GM13977 (cell line): ENCODE measurements at regions not wholly inside any gene's neighbourhood (a gene's known extent, or its start where the extent isn't known, plus 50 kb on each side); places are given as distances from the start of the nearest gene placed in this dataset.
"Not testable (repeated sequence)": the region's sequence is repeated elsewhere in the genome, so short reads cannot be mapped to it uniquely, and the experiment has no call there.

Experiments used
- DNase-seq: peaks from one replicate; pipeline ENCODE4 v3.0.0; 2012; ENCODE audit warnings: low spot score
- in situ Hi-C: fragments of 300-500 bp; cut with MboI; formaldehyde crosslinking; loops from one replicate; pipeline ENCODE4 v1.12.0; 2022; ENCODE audit warnings: low sequenced_read_pairs, low pct_unique_long_range_greater_than_20kb, mixed read lengths, inconsistent platforms; ENCODE audit not compliant: unreplicated experiment
- TF ChIP-seq, protein P1 (sequence below): IDR thresholded peaks from 2 replicates; pipeline ENCODE4 v1.5.1; 2012; ENCODE audit warnings: mild to moderate bottlenecking, control low read depth; ENCODE audit not compliant: insufficient read depth; ENCODE audit errors: extremely low read depth, missing control alignments

DNA sequence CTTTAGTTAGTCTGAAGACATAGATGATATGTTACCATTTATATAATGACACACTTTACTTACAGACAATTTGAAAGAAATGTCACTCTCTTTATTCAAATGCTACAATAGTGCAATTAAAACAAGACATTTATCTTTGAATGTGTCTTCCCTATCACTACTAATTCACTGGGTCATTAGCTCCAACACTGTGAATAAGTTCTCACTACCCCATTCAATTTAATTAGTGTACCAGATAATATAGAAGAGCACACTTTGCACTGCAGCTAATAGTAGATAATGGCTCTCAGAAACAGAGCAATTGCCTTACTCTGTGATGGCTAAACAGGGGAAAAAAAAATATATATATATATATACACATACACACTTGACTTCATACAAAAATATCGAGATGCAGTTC lies 497.0 kb downstream of the DTWD2 start:
- in situ Hi-C loops = no loop called here
- TF ChIP-seq, protein P1, sequence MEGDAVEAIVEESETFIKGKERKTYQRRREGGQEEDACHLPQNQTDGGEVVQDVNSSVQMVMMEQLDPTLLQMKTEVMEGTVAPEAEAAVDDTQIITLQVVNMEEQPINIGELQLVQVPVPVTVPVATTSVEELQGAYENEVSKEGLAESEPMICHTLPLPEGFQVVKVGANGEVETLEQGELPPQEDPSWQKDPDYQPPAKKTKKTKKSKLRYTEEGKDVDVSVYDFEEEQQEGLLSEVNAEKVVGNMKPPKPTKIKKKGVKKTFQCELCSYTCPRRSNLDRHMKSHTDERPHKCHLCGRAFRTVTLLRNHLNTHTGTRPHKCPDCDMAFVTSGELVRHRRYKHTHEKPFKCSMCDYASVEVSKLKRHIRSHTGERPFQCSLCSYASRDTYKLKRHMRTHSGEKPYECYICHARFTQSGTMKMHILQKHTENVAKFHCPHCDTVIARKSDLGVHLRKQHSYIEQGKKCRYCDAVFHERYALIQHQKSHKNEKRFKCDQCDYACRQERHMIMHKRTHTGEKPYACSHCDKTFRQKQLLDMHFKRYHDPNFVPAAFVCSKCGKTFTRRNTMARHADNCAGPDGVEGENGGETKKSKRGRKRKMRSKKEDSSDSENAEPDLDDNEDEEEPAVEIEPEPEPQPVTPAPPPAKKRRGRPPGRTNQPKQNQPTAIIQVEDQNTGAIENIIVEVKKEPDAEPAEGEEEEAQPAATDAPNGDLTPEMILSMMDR = no peak
- no peak for DNase-seq

DNA sequence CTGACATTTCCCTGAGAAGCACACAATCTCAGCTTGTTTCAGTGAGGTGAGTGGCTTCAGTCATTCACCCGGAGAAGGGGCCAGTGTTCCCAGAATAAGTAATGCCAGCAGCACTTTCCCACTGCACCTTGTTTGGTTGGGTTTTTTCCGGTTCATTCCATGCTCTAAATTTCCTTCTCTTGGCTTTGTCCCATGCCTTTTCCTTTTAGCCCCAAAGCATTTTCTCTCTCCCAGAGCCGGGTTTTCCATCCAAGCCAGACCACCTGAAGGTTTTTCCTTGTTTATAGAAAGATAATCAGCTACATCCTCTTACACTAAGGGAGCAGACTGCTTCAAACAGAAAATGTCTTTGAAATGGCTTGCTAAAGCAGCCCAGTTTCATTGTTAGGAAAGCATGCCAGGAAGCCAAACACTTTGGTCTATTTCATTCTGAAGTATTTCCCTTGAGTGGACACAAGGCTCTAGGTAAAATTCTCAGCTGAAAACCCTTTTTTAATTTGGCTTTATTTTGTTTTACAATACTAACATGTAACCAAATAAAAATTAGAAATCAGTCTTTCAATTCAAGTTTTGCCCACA lies 501.6 kb downstream of the DTWD2 start:
- TF ChIP-seq, protein P1 = no peak
- in situ Hi-C loops = no loop called here

DNA sequence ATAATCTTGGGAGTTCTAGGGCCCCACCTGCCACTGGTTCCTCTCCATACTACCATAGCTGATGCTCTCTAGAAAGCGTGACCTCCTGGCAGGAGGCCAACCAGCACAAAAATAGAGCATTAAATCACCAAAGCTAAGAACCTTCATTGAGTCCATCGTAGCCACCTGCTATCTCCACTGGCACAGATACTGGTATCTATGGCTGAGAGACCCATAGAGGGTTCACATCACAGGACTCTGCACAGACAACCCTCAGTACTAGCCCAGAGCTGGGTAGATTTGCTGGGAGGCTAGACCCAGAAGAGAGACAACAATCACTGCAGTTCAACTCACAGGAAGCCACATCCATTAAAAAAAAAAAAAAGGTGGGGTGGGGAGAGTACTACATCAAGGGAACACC lies 509.1 kb downstream of the DTWD2 start:
- no peak for DNase-seq
- TF ChIP-seq, protein P1 = no peak
- in situ Hi-C loops = no loop called here

More for the DNA sequence above, 501.6 kb downstream of the DTWD2 start:
- no peak for DNase-seq

DNA sequence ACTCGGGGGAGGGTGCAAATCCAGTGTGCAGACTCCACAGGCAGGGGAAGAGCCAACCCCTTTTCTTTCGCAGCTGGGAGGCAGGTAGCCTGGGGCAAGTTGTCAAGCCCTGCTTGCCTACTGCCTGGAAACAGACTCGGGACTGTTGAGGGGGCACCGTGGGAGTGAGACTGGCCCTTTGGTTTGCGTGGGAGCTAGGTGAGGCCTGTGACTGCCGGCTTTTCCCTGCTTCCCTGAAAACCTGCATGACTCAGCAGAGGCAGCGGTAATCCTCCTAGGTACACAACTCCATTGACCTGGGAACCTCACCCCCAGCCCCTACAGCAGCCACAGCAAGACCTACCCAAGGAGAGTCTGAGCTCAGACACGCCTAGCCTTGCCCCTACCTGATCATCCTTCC lies 509.5 kb downstream of the DTWD2 start:
- in situ Hi-C loops = no loop called here
- no peak for DNase-seq
- TF ChIP-seq, protein P1 = no peak

DNA sequence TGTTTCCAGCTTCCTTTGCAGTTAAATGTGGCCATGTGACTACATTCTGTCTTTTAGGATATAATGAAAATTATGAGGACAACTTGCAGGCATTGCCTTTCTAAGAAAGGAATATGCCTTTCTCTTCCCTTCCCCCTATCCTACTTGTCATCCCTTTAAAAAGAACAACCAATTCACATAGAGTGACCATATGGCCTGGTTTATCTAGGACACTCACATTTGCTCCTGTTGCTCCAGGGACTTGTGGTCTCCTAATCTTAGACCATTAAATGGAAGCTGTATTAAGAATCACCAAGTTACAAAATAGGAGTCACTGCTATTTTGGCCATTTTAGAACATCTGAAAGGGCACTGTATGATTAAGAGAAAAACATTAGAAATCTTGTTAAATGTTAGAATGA lies 520.3 kb downstream of the DTWD2 start:
- TF ChIP-seq, protein P1 = no peak
- no peak for DNase-seq
- in situ Hi-C loops = no loop called here

DNA sequence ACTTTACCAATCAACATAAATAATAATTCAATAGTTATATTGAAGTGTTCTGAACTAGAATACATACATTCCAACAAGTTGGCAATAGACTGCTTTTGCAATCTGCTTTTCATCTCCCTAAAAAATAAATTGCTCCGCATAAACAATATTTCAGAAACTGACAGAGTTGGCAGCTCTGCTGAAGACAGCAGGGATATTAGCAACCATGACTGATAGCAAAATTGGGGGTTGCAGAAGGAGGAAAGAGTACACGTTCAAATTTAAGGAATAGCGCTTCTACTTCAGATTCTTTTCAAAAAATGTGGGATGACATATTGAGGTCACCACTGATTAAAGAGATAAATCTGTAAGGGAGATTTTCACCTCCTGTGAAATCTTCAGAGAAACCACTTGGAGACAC lies 521.2 kb downstream of the DTWD2 start:
- TF ChIP-seq, protein P1 = no peak
- DNase-seq = no peak
- in situ Hi-C loops = no loop called here

DNA sequence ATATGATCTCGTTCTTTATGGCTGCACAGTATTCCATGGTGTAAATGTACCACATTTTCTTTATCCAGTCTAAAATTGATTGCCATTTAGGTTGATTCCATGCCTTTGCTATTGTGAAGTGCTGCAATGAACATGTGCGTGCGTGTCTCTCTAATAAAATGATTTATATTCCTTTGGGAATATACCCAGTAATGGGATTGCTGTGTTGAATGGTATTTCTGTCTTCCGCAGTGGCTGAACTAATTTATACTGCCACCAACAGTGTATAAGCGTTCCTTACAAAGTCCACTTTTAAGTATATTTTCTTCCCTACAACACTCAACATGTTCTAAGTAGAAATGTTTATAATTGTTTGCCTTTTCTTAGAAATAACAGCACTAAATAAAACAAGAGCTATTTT lies 521.9 kb downstream of the DTWD2 start:
- in situ Hi-C loops = no loop called here
- TF ChIP-seq, protein P1 = no peak
- no peak for DNase-seq

DNA sequence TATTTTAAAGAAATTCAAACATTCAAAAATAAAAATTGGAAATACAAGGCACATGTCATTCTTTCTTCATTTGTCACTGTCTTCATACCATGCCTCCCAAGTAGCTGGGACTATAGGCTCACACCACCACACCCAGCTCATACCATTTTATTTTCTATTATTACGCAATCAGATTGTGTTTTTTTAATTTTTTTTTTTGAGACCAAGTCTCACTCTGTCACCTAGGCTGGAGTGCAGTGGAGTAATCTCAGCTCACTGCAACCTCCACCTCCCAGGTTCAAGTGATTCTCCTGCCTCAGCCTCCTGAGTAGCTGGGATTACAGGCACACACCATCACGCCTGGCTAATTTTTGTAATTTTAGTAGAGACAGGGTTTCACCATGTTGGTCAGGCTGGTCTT lies 526.1 kb downstream of the DTWD2 start:
- DNase-seq, in situ Hi-C loops: not testable (repeated sequence)
